ENCODE measurements at regions not wholly inside any gene's neighbourhood (a gene's known extent, or its start where the extent isn't known, plus 50 kb on each side); places are given as distances from the start of the nearest gene placed in this dataset.

DNA sequence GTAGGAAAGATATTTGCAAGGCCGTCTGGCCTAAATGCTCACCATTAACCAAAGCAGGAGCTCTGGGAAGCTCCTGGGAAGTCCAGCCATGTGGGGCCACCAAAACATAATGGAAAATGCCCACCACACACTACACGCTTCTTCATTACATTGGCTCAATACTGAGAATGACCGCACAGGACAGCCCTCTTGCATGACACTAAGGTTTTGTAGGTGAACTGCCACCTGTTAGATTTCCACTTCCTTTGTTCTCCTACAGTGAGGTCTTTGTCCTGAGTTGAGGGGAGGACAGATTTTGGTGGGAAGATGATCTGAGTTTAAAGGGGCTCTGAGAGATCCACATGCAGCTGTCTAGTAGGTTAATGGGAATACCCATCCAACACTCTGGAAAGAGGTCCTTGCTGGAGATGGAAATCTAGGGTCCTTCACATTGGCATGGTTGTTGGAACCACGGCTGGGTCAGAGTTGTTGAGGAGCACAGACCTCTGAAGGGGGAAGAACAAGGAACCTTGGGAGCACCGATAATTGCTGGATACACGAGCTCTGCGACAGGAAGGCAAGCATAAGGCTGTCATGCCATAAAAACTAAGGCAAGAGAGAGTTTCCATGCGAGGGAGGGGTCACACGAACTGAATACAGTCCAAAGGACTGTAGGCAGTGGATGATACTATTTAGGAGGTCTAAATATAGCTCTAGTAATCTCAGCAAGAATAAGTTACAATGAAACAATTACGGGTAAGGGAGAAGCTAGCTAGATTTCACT is 105.5 kb upstream of the IRF2BP2 start:
- no peak for DNase-seq (ENCODE audit: extremely low read depth in 1 of 11, low read depth in 9 of 11, low spot score in 4 of 11)

DNA sequence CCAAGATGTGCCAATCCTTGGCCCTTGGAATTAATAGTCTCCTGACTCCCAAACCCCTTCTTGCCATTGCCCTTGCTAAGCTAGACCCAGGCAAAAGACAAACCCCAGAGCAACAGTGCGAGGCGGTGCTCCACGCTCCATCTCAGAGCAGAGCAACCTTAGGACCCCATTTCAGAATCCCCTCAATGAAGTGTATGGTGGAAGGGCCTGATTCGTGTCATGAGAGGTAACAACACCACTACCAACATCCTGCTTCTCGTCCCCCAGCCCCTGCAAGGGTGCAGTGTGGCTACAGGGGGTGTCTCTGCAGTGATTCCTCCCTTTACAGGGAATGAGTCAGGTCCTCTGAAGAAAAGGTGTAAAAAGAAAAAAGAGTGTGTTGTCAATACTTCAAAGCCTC is 103.9 kb upstream of the IRF2BP2 start:
- no peak for DNase-seq (ENCODE audit: extremely low read depth in 1 of 11, low read depth in 9 of 11, low spot score in 4 of 11)

DNA sequence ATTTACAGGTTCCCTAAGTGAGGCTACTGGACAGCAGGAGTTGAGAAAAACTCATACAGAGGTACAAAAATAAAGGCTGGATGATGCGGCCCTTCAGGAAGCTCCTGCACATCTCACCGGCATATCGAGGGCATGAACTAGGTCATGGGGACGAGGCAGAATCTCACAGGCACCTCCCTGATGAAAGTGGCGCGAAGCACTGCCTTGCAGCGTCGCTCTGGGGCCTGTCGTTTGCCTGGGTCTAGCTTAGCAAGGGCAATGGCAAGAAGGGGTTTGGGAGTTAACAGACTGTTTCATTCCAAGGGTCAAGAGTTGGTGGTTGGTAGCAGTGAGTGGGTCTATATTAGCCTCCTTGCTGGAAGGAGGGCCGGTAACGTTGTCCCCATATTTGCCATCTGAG is 103.5 kb upstream of the IRF2BP2 start:
- no peak for DNase-seq (ENCODE audit: extremely low read depth in 1 of 11, low read depth in 9 of 11, low spot score in 4 of 11)

DNA sequence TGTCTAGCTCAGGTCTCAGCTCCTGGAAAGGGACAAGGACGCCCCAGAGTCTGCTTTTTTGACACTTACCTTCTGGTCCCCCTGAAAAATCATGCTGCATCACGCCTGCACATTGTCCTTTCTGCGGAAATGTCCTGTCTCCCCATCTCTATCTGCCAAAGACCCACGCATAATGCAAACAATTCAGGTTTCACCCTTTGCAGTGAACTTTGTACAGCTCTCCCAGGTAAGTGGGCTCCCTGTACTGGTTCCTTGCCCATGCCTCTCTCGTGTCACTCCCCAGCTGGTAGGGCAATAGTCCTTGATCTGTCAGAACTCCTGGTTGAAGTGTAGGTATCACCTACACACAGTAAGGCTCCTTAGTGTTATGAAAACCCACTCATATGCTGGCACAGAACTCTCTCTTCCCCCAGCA is 102.9 kb upstream of the IRF2BP2 start:
- no peak for DNase-seq (ENCODE audit: extremely low read depth in 1 of 11, low read depth in 9 of 11, low spot score in 4 of 11)

DNA sequence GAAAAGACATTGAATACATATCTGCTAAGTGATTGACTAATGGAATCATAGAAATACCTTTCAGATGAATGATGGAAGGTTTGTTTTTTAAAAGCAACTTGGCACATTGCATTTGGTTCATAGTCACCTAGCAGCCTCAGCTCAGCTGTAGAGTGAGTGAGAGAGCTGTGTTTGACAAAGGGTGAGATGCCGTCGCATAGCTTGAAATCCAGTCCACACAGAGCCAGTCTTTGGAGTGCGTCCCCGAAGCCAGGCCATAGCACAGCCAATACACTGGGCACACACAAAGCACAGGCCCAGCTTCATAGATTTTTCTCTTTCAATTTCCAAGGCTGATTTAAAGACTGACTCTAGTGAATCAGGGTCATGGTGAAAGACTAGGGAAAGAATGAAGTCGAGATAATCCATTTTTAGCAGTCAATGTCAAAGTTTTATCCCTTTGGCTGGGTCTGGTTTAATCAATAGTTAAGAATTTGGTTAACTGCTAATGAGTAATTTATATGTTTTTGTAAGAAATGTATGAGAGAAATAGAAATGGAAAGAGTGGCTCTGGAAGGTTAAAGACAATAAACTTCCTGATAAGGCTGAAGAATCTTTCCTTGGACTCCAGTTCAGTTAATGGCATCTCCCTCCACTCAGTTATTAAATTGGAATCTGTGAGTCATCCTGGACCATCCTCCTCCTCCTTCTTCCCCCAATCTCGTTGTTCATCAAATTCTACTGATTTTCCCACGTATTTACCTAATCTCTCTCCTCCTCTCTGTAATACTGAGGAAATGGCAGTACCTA is 101.2 kb upstream of the IRF2BP2 start:
- no peak for DNase-seq (ENCODE audit: extremely low read depth in 1 of 11, low read depth in 9 of 11, low spot score in 4 of 11)

DNA sequence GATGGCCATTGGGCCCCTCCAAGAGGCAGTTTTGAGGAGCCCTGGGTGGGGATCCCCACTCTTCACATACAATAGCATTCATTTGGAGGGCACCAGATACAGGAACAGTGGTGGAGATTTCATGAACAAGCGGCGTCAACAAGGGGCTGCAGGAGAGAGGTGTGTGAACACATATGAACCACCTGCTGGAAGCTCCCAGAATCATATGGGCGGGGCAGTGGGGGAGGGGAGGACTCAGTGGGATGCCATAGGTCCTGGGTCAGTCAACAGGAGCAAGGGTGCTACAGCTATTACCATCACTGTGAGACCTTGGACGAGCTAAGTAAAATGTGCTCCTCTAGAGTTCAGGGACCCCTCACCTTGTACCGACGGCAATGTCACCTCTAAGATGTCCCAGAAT is 100.4 kb upstream of the IRF2BP2 start:
- no peak for DNase-seq (ENCODE audit: extremely low read depth in 1 of 11, low read depth in 9 of 11, low spot score in 4 of 11)

DNA sequence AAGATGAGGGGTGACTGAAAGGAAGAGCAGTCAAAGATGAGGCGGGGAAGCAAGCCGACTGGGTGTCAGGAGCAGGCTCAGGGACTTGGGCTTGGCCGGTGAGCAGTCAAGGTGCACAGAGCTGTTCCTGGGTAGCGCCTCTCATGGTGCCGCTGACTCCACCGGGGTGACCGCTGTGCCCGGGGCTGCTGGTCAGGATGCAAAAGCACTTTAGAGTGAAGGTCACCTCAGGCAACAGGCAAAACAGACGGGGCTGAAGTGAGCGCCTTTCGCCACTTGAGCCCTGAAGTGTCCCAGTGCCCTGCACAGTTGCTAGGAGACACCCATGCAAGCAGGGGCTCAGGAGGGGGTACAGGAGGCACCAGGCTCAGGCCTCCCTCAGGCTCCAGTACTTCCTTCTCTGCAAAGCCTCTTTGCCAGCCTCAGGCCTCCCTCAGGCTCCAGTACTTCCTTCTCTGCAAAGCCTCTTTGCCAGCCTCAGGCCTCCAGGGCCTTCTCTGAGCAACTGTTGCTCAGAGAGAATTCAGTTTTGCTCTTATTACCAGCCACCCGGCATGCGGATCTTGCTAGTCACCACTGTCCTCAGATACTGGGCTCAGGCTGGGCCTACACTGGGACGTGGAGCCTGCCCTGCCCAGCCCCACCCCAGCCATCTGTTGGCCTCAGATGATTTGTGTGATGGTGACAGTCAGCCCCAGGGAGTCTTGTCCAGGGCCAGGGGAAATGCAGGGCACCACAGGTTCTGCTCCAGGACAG is 99.7 kb upstream of the IRF2BP2 start:
- no peak for DNase-seq (ENCODE audit: extremely low read depth in 1 of 11, low read depth in 9 of 11, low spot score in 4 of 11)

DNA sequence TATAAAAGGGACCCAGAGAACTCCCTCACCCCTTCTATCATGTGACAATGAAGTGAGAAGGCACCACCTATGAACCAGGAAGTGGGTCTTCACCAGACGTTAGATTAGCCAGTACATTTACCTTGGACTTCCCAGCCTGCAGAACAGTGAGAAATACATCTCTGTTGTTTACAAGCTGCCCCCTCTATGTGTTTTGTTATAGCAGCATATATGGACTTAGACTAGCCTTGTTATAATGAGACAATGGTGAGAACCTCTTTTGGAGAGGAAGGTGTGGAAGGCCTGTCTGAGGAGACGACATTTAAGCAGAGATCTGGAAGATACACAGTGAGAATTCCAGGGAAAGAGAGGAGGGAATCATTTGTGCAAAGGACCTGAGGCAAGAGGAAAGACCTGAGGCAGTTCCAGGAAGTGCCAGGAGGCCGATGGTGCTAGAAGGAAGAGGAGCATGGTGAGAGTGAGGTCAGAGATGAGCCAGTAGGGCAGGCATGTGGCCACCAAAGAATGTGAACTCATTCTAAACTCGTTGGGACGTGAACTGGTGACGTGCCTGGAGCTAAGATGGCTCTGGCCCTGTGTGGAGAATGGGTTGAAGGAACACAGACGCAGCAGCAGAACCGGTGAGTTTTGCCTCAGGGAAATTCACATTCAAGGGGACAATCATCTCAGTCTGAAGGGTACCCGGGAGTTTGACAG is 98.9 kb upstream of the IRF2BP2 start:
- DNase-seq (ENCODE audit: extremely low read depth in 1 of 11, low read depth in 9 of 11, low spot score in 4 of 11): no peak

DNA sequence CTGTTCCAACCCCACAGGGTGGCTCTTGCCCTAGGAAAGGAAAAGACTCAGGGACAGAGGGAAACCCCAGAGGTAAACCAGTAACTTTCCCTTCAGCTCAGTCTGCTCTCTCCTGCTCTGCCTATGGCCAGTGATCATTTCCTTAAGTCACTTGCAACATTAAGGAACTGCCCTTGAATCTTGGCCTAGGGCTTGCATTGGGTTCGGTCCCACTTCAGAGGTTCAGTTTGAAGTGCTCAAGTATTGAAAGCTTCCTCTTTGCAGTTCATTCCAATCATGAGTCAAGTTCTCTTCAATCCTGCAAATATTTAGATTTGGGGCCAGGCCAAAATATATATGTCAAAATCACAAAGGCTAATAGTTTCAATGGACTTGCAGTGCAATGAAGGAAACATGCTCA is 97.7 kb upstream of the IRF2BP2 start:
- DNase-seq (ENCODE audit: extremely low read depth in 1 of 11, low read depth in 9 of 11, low spot score in 4 of 11): no peak

DNA sequence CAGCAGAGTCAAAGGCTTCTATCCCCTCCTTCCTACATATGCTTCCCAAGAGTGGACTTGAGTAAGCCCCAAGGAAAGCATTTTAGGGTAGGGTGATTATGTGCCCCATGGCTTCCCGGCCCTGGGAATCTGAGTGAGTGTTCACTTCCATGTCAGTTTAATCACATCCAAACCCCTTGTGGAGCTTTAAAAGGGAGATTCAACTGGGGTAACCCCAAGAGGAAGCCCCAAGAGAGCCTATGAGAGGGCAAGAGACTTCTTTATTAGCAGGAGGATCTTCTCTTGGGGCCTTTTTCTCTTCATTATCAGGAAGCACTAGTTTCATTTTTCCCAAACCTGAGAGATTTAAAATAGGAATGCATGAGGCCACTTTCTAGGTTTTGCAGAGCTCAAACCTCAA is 97.0 kb upstream of the IRF2BP2 start:
- DNase-seq (ENCODE audit: extremely low read depth in 1 of 11, low read depth in 9 of 11, low spot score in 4 of 11): no peak

DNA sequence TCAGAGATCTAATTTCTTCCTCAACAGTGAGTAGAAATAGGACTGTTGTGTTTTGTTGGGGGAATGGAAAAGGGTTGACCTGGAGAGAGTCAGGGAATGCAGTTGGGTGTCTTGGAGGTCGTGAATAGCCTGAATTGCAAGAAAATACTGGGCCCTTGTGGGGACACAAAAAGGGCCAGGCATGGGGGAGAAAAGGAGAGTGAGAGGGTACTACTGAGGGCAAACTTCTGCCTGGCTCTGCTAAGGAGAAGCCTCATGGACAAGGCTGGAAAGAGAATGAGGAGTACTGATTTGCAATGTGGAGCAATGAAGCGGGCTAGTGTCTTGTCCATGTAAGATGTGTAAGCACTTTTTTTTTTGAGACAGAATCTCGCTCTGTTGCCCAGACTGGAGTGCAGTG is 96.2 kb upstream of the IRF2BP2 start:
- no peak for DNase-seq (ENCODE audit: extremely low read depth in 1 of 11, low read depth in 9 of 11, low spot score in 4 of 11)

DNA sequence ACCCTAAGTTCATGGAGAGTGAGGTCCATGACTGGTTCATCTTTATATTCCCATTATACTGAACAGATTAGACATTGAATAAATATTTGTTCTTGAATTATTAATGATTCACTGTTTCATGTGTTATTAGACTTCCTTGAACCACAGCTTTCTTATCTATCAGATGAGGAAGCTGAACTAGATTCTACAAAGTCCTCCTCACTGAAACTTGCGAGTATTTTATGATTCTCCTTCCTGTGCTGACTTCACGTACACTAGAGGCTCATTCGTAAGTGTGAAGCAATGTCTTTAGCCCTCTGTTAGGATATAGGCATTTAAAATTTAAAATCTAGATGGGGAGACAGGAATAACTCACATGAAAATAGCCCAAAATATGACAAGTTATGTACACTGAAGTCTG is 95.6 kb upstream of the IRF2BP2 start:
- no peak for DNase-seq (ENCODE audit: extremely low read depth in 1 of 11, low read depth in 9 of 11, low spot score in 4 of 11)

DNA sequence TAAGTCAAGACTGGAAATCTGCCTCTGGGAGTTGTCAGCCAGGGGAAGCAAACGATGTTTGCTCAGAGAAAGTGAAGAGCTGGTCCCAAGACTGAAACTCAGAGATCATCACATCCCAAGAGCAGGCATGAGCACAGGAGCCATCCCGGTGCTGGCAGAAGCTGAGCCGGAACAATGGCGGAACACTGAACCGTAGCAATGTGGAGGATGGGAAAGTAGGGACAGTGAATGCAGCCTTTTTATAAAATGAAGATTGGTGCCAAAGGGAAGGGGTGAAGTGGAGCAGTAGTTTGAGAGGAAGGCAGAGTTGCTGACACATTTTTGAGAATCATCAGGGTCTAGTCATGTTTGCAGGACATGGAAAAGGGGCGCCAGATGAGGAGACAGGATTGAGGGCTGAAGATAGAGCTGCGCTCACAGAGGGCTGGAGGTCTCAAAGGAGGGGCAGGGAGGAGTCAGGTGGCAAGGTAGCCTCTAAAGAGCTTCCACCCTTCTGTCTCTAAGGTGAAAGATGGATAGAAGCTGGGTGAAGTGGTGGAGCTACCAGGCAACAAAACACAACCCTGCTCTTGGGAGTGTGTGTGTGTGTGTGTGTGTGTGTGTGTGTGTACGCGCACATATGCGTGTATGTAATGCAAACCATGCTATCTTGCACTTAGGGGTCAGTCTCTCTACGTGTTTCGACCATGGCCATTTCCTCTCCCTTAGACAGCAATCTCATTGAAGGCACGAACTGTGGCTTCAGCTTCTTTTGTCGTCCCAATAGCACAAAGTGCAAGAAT is 94.3 kb upstream of the IRF2BP2 start:
- DNase-seq (ENCODE audit: extremely low read depth in 1 of 11, low read depth in 9 of 11, low spot score in 4 of 11): no peak

DNA sequence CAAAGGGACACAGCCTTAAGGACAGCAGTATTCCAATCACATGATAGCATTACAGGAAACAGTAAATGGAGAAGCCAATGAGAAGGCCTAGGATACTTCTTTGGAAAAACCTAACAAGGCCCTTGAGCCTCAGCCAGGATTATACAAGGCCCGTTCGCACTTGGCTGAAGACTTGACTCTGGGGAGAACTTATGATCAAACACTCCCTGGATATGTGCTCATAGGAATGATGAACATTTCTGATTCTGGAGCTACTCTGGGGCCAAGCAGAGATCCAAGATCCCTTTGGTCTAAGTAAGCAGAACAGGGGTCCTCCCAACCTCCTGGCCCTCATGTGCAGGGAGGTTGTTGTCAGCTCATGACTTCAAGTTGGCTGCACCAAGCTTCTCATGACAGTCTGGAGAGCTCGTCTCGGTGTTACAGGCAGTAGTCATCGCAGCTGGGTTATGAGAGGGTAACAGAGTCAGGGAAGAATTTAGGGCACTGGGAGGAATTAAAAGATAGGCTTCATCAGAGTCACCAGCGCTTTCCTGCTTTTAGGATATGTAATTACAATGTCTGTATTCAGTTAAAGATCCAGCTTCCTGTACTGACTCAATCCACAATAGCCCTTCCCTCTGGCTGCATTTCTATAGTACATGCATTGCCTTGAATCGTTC is 92.5 kb upstream of the IRF2BP2 start:
- DNase-seq (ENCODE audit: extremely low read depth in 1 of 11, low read depth in 9 of 11, low spot score in 4 of 11): no peak

DNA sequence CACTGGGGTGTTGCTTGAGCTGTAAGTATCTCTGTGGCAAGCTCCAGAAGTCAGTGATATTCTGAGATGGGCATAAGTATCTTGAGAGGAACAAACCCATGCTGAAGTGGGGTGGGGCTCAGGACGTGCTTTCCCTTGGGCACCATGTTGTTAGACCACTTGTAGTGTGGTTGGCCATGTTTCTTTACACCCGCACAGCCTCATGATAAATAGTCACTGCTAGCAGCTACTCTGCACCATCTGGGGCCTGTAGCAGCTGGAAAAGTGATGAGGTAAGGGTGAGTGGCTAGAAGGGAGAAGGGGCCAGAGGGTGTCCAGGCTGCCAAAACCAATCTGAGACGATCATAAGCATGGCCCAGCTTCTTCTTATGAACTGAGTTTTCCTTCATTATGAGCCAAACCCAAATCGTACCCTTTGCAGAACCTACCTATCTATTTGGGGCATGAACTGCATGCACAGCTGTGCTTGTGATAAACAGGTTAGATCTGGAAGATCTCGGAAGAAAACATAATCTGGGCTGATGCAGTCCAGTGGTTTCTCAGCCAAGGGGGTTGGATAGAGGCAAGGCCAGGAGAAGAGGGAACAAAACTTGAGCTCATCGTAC is 91.9 kb upstream of the IRF2BP2 start:
- no peak for DNase-seq (ENCODE audit: extremely low read depth in 1 of 11, low read depth in 9 of 11, low spot score in 4 of 11)

DNA sequence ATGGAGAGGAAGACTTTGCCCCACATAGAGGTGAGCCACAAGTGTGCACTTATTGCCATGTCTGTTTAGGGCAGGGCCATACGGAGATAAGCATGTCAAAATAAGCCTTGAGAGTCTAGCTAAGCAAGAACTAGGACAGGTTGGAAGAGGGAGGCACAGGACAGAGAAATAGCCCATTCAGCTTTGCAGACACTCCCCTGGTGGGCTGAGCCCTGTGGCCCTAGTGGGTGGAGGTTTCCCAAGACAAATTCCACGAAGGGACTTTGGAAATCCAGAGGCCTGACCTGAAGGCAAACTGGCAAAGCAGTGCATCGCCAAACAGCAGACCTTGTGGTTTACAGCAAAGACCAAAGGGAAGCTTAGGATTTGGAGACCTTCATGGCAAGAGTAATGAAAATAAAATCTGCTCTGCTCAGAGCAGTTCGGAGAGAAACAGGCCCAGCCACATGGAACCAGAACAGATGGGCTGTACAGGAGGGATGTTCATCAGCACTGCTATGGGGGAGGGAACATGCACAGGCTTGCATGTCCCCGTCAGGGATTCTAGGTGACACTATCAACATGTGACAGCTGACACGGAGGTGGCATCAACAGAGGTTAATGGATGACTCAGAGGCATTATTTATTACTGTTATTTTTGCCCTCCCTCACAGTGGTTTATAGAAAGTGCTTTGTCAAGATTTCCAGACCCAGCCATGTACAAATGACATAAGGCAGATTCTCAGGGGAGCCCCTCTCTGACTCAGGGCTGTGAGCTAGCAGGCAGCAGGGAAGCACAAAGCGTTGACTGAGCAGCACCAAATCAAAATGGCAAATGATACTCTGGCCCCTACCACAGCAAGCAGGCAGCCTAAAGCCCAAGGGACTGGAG is 90.1 kb upstream of the IRF2BP2 start:
- peak in 2 of 11 donors; percentile 57 to 65 for DNase-seq (ENCODE audit: extremely low read depth in 1 of 11, low read depth in 9 of 11, low spot score in 4 of 11)

DNA sequence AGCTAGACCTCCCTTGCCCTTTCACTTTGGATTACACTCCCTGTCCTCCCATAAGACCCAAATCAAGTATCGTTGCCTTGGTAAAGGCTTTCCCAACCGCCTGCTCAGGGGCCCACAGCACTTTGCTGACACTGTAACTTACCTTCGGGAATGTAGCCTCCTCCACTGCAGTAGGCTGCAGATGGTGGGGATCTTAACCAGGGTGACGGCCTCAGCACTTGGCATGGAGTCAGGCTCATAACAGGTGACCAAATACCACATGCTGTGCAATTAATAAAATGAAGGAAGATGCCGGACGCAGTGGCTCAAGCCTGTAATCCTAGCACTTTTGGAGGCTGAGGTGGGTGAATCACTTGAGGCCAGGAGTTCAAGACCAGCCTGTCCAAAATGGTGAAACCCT is 88.7 kb upstream of the IRF2BP2 start:
- DNase-seq (ENCODE audit: extremely low read depth in 1 of 11, low read depth in 9 of 11, low spot score in 4 of 11): no peak
